ENCODE measurements at regions not wholly inside any gene's neighbourhood (a gene's known extent, or its start where the extent isn't known, plus 50 kb on each side); places are given as distances from the start of the nearest gene placed in this dataset.

DNA sequence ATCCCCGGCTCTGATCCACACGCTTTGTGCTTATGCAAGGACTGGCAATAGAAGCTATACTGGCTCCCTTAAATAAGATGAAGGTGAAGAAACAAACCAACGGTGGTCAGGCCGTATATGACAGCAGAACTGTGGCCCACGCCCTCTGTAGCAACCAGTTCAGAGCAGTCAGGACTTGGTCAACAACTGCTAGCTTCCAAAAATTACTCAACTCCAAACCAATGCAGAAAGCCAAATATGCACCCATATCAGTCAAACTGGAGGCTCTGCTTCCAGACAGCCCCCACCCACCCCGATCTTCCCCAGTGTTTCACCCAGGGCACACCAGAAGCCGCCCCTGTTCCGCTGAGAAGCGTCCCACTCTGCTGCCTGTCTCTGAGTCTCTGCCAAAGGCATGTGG lies 222.3 kb upstream of the MGMT start:
- Histone ChIP-seq H3K9me3 (no peaks in the 10 kb centered on the region), H3K27ac (no peak overlapping the region), H3K4me1 (no peaks in the 10 kb centered on the region), H3K4me3 (no peak overlapping the region), H4K20me1 (no peaks in the 10 kb centered on the region), H3K36me3 (no peaks in the 10 kb centered on the region), H3K9ac (no peak overlapping the region), H3K4me2 (no peak overlapping the region), H3K27me3 (no peaks in the 10 kb centered on the region)
- TF ChIP-seq Cebpa-rat (IDR thresholded peaks at IDR 0.05), result no peak

DNA sequence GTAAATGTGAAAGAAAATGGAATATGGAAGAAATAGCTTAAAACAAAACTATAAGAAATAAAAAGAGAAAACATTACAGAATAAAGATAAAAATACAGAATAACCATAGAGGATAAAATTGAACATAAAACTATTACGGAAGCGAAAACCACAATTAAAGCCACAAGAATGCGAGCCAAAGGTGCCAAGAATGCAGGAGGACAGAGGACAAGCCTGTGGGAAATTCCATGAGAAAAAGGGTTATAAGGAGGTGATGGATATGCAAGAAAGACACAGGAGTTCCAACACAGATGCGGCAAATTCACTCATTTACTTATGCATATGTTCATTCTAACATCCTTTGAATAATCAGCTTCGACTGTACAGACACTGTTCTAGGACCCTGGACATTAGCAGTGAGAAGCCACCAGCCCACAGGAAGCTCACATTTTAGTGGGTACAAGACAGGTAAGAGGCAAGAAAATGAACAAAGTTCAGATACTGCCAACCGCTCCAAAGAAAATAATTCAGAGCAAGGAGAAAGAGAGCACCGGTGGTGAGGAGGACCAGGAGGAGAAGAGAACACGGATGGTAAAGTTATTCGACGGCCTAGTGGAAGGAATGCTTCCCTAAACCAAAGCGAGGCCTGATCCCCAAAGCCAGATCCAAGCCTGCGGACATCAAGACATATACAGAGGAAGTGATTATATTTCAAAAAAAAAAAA lies 213.7 kb upstream of the MGMT start:
- Histone ChIP-seq H3K9me3 (peaks cover 16% of the 10 kb centered on the region), H3K4me1 (no peaks in the 10 kb centered on the region), H3K27me3 (no peaks in the 10 kb centered on the region), H3K27ac (no peak overlapping the region), H3K36me3 (no peaks in the 10 kb centered on the region), H3K4me2 (no peak overlapping the region), H4K20me1 (no peaks in the 10 kb centered on the region), H3K4me3 (no peak overlapping the region), H3K9ac (no peak overlapping the region)
- no peak for TF ChIP-seq Cebpa-rat (IDR thresholded peaks at IDR 0.05)

DNA sequence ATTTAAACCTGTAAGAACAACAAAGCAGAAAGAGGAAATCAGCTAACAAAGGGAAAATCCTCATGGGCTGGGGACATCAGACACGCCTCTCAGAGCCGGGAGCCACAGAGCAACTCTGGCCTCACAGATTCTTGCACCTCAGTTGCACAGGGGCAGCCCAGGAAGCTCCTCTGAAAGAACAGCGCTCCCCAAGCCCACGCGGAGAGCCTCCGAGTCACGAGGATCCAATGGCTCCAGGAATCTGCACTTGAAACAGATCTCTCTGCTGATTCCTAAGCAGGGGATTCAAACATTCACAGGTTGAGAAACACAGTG lies 213.2 kb upstream of the MGMT start:
- H3K36me3 ChIP-seq, result no peaks in the 10 kb centered on the region
- H3K27me3 ChIP-seq, result no peaks in the 10 kb centered on the region
- peaks cover 16% of the 10 kb centered on the region for H3K9me3 ChIP-seq
- no peak overlapping the region for H3K9ac ChIP-seq
- no peaks in the 10 kb centered on the region for H4K20me1 ChIP-seq
- TF ChIP-seq Cebpa-rat (IDR thresholded peaks at IDR 0.05), result no peak
- H3K4me3 ChIP-seq, result no peak overlapping the region
- H3K4me2 ChIP-seq, result no peak overlapping the region
- no peaks in the 10 kb centered on the region for H3K4me1 ChIP-seq
- H3K27ac ChIP-seq, result no peak overlapping the region

DNA sequence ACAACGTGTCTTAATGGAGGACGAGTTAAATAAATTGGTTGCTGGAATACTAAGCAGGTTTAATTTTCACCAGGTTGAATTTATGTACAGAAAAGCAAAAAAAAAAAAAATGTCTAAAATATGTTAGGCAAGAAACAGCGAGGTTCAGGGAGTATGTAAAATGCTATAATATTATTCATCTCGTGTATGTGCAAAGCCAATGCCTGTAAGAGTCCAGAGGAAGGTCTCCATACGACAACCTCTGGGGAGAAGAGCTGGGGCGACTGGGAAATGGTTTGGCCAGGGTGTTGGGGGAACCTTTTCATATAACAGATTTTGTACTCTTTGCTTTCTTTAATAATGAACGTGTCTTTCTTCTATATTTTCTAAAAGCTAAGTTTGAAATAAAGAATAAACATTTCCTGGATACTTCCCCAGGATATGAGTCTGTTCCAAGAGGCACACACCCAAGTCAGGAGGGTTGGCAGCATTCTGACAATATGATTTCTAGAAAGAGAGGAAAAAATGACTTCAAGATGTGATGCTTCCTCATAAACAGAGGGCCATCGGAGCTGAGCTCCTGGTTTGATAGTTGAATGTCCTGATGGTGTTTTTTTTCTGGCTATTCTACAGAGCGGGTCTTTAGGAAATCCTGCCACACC lies 208.6 kb upstream of the MGMT start:
- no peaks in the 10 kb centered on the region for H4K20me1 ChIP-seq
- no peaks in the 10 kb centered on the region for H3K4me1 ChIP-seq
- H3K9ac ChIP-seq, result no peak overlapping the region
- no peak overlapping the region for H3K4me2 ChIP-seq
- no peaks in the 10 kb centered on the region for H3K9me3 ChIP-seq
- no peak overlapping the region for H3K27ac ChIP-seq
- H3K36me3 ChIP-seq, result no peaks in the 10 kb centered on the region
- no peak for TF ChIP-seq Cebpa-rat (IDR thresholded peaks at IDR 0.05)
- no peaks in the 10 kb centered on the region for H3K27me3 ChIP-seq
- H3K4me3 ChIP-seq, result no peak overlapping the region

DNA sequence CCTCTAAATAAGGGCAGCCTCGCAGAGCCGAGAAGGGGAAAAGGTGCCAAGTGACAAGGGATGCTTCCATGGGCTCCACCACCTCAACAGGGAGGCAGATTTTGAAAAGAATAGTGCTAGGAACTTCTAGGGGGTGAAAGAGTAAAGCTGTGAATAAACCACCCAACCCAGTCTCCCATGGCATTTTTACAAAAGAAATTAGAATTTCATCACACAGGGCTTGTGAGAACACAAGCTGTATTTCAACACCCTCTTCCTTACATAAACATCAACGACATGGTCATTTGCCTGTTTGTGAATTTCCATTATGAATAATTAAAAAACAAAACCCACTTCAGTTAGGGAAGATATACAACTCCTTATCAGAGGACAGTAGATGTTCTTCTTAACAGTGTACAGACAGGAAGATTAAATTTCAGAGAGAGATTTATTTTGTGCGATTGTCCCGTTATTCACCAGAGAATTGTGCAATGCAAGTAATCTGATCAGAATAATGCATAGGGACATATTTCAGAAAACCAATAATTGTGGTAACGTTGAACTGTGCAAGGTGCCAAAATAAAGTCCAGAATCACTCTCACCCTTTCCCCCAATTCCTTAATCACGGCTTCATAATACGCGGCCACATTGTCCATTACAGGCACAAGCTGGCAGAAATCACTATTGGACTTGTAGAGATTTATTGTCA lies 207.8 kb upstream of the MGMT start:
- H3K36me3 ChIP-seq, result no peaks in the 10 kb centered on the region
- H3K9me3 ChIP-seq, result no peaks in the 10 kb centered on the region
- H3K4me1 ChIP-seq, result no peaks in the 10 kb centered on the region
- no peak overlapping the region for H3K4me3 ChIP-seq
- no peak overlapping the region for H3K27ac ChIP-seq
- no peaks in the 10 kb centered on the region for H3K27me3 ChIP-seq
- H3K9ac ChIP-seq, result no peak overlapping the region
- no peaks in the 10 kb centered on the region for H4K20me1 ChIP-seq
- H3K4me2 ChIP-seq, result no peak overlapping the region
- no peak for TF ChIP-seq Cebpa-rat (IDR thresholded peaks at IDR 0.05)

DNA sequence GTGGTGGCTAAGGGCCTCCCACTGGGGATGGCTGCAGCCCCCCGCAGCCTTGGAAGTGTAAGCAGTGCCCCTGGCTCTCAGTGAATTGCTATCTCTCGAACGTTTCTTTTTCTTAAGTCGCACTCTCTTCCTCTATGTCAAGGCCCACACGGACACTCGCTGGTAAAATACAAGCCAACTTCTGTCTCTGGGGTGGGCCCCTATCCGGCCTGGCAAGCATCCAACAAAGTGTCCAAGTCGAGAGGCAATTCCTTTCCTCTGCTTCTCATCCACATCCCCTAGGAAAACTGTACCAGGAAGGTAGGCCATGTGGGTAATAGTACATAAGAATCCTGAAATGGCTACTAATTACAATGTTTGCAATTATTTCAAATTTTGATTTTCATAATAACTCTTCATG lies 194.9 kb upstream of the MGMT start:
- TF ChIP-seq Cebpa-rat (IDR thresholded peaks at IDR 0.05), result no peak
- H3K9ac ChIP-seq, result no peak overlapping the region
- no peaks in the 10 kb centered on the region for H4K20me1 ChIP-seq
- H3K36me3 ChIP-seq, result no peaks in the 10 kb centered on the region
- no peaks in the 10 kb centered on the region for H3K9me3 ChIP-seq
- no peak overlapping the region for H3K4me2 ChIP-seq
- no peaks in the 10 kb centered on the region for H3K4me1 ChIP-seq
- no peak overlapping the region for H3K27ac ChIP-seq
- no peaks in the 10 kb centered on the region for H3K27me3 ChIP-seq
- H3K4me3 ChIP-seq, result no peak overlapping the region

DNA sequence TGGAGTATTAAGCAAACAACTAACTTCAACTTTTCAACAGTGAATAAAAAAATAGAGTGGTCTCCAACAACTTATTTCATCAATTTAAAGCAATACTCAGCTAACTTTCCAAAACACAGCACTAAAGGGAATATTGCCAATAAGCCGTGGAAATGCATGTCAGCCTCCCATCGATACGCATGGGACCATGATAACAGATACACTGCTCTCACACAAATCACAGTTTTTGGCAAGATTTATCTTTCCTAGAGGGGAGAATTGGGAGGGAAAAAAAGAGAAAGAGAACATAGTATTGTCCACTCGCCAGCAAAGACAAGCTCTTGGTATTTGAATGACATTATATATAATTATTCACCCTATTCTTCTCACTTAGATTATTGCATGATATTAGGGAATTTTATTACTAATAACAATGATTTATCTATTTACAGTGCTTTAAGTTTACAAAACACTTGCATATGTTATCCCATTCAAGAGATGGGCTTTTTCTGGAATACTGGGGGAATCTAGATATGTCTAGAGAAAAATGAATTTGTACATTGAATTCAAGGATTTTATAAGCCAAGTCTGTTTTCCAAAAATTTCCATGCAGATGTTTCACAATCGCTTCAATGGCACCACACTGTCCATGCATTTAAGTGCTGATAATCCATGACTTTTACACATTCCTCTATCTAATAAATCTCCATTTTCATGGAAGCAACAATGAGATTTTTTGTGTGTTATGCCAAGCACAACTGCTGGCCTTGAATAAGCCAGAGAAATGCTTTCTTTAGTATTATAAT lies 194.0 kb upstream of the MGMT start:
- H3K4me3 ChIP-seq, result no peak overlapping the region
- H3K9ac ChIP-seq, result no peak overlapping the region
- no peak overlapping the region for H3K27ac ChIP-seq
- H3K9me3 ChIP-seq, result no peaks in the 10 kb centered on the region
- H3K27me3 ChIP-seq, result no peaks in the 10 kb centered on the region
- TF ChIP-seq Cebpa-rat (IDR thresholded peaks at IDR 0.05), result no peak
- no peaks in the 10 kb centered on the region for H3K36me3 ChIP-seq
- no peaks in the 10 kb centered on the region for H3K4me1 ChIP-seq
- no peak overlapping the region for H3K4me2 ChIP-seq
- H4K20me1 ChIP-seq, result no peaks in the 10 kb centered on the region

DNA sequence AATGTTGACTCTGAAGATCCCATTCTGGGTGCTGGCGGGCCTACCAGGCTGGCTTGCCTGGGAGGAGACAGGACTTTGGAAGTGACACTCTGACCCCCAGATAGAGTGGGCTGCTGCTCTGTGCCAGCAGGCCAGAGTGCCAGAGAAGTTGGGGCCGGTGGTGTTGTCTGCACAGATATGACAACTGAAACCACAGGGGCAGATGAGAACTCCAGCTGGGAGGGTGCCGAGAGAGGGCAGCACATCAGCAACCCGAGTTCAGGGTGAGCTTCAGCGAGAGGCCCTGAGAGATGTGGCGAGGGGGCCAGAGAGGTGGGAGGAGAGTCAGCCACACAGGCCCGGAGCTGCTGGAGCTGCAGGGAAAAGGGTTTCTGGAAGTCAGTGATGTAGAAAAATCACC lies 193.2 kb upstream of the MGMT start:
- Histone ChIP-seq H3K9me3 (no peaks in the 10 kb centered on the region), H3K27me3 (no peaks in the 10 kb centered on the region), H3K4me2 (no peak overlapping the region), H4K20me1 (no peaks in the 10 kb centered on the region), H3K36me3 (no peaks in the 10 kb centered on the region), H3K9ac (no peak overlapping the region), H3K4me1 (no peaks in the 10 kb centered on the region), H3K27ac (no peak overlapping the region), H3K4me3 (no peak overlapping the region)
- TF ChIP-seq Cebpa-rat (IDR thresholded peaks at IDR 0.05), result no peak

DNA sequence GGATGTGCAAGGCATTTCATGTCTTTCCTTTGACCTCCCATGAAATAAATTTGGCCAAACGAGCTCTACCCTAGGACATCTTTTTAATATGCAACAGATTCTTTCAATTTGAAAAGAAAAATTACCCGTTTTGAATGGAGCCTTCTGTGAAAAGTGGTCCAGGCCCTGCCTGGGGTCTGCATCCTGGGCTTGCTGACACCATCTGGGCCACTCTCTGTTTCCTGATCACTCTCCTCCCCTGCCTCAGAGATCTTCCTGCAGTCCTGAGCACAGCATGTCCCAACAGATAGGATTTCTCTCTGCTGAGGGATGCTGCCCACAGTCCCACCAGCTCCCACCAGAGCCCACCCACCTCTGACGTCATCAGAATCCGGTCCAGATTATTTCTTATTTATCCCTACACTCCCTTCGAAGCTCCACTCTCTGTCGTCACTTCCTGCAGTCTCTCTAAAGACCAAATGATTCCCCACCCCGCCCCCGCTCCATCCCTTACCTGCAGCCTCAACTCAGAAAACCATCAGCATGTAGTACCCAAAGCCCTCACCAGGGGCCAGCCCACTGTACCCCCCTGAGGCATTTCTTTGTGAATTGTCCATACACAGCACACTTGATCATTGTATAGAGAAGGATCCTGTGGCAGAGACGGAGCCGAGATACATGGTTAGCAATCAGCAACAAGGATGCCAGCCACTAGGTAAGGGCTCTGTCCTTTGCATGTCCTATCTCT lies 192.1 kb upstream of the MGMT start:
- Histone ChIP-seq H4K20me1 (no peaks in the 10 kb centered on the region), H3K4me2 (no peak overlapping the region), H3K4me1 (no peaks in the 10 kb centered on the region), H3K9me3 (no peaks in the 10 kb centered on the region), H3K27me3 (no peaks in the 10 kb centered on the region), H3K36me3 (no peaks in the 10 kb centered on the region), H3K27ac (no peak overlapping the region), H3K4me3 (no peak overlapping the region), H3K9ac (no peak overlapping the region)
- TF ChIP-seq Cebpa-rat (IDR thresholded peaks at IDR 0.05), result no peak
